IMR-90 (cell line): ENCODE measurements at regions not wholly inside any gene's neighbourhood (a gene's known extent, or its start where the extent isn't known, plus 50 kb on each side); places are given as distances from the start of the nearest gene placed in this dataset.

ENCODE experiments used
- ATAC-seq: fragments of 200-7000 bp; cut with Tn5 transposase; 2 replicates; pipeline ENCODE4 v1.9.1; 2020; ENCODE audit warnings: low read depth, mild to moderate bottlenecking, moderate library complexity
- BruUV-seq: library from RNA; stranded (reverse); fragments of 400-500 nt; replicated peaks from 2 replicates; lab custom pipeline; 2021; lab: Mats Ljungman, UMichigan
- CTCF ChIA-PET: fragments of 300-600 bp; formaldehyde crosslinking; extraction: SDS; loops from one replicate; lab custom pipeline; 2021; ENCODE audit warnings: antibody characterized with exemption; lab: Yijun Ruan, JAX
- POLR2A ChIA-PET: fragments of 300-600 bp; sonication (Branson Sonifier 250); formaldehyde crosslinking; loops from one replicate; lab custom pipeline; 2022; ENCODE audit warnings: antibody characterized with exemption; ENCODE audit not compliant: unreplicated experiment; lab: Charles Lee
- DNase-seq: peaks from one replicate; pipeline ENCODE4 v3.0.0; 2013
- H2AFZ ChIP-seq: replicated peaks from 2 replicates; pipeline ENCODE3; 2013; ENCODE audit warnings: low read length, mild to moderate bottlenecking; ENCODE audit not compliant: poor library complexity
- H2AK5ac ChIP-seq: 2 replicates; pipeline ENCODE4 v1.6.1; 2013; ENCODE audit warnings: low read depth, low read length, inconsistent platforms
- H2AK9ac ChIP-seq: replicated peaks from 2 replicates; pipeline ENCODE3; 2013; ENCODE audit warnings: mild to moderate bottlenecking, low read depth, low read length, moderate library complexity; ENCODE audit not compliant: poor library complexity
- H2BK120ac ChIP-seq: 2 replicates; pipeline ENCODE4 v1.6.1; 2013; ENCODE audit warnings: low read depth, low read length, inconsistent platforms
- H2BK15ac ChIP-seq: 3 replicates; pipeline ENCODE4 v1.6.1; 2013; ENCODE audit warnings: low read depth, low read length, inconsistent platforms
- H2BK20ac ChIP-seq: 2 replicates; pipeline ENCODE4 v1.6.1; 2013; ENCODE audit warnings: low read depth, mild to moderate bottlenecking, inconsistent platforms, low read length, moderate library complexity
- H2BK5ac ChIP-seq: 2 replicates; pipeline ENCODE4 v1.6.1; 2013; ENCODE audit warnings: mild to moderate bottlenecking, low read depth, low read length, inconsistent platforms; ENCODE audit not compliant: poor library complexity, severe bottlenecking
- H3K14ac ChIP-seq: replicated peaks from 2 replicates; pipeline ENCODE4 v1.6.1; 2013; ENCODE audit warnings: low read depth, low read length, inconsistent platforms
- H3K18ac ChIP-seq: 2 replicates; pipeline ENCODE4 v1.6.1; 2013; ENCODE audit warnings: low read depth, low read length, control low read depth
- H3K23ac ChIP-seq: 2 replicates; pipeline ENCODE4 v1.6.1; 2013; ENCODE audit warnings: low read depth, low read length, inconsistent platforms
- H3K27ac ChIP-seq: 2 replicates; pipeline ENCODE4 v1.5.1; 2013; ENCODE audit warnings: mild to moderate bottlenecking, control low read depth, low read length; ENCODE audit not compliant: insufficient read depth
- H3K27me3 ChIP-seq: 2 replicates; pipeline ENCODE4 v1.6.1; 2013; ENCODE audit warnings: low read length; ENCODE audit not compliant: control insufficient read depth, insufficient read depth
- H3K36me3 ChIP-seq: 2 replicates; pipeline ENCODE4 v1.6.1; 2013; ENCODE audit warnings: low read length, mixed read lengths; ENCODE audit not compliant: control insufficient read depth, insufficient read depth
- H3K4ac ChIP-seq: 2 replicates; pipeline ENCODE4 v1.6.1; 2013; ENCODE audit warnings: low read depth, low read length, inconsistent platforms
- H3K4me1 ChIP-seq: 2 replicates; pipeline ENCODE4 v1.6.1; 2013; ENCODE audit warnings: low read length, mixed read lengths; ENCODE audit not compliant: control insufficient read depth, insufficient read depth
- H3K4me2 ChIP-seq: 2 replicates; pipeline ENCODE4 v1.6.1; 2013; ENCODE audit warnings: low read depth, mild to moderate bottlenecking, control low read depth, low read length, moderate library complexity
- H3K4me3 ChIP-seq: 2 replicates; pipeline ENCODE4 v1.5.1; 2013; ENCODE audit warnings: low read depth, mild to moderate bottlenecking, control low read depth, low read length, moderate library complexity; ENCODE audit not compliant: insufficient read depth
- H3K56ac ChIP-seq: 2 replicates; pipeline ENCODE4 v1.6.1; 2013; ENCODE audit warnings: low read length, inconsistent platforms; ENCODE audit not compliant: insufficient read depth; ENCODE audit errors: extremely low read depth
- H3K79me1 ChIP-seq, 2 experiments: 2 replicates each; pipeline ENCODE4 v1.6.1; 2013; ENCODE audit warnings: low read length in 2 of 2, inconsistent platforms in 1 of 2, low read depth in 1 of 2
- H3K9ac ChIP-seq: 2 replicates; pipeline ENCODE4 v1.6.1; 2013; ENCODE audit warnings: low read depth, low read length, control low read depth
- H3K9me1 ChIP-seq: 2 replicates; pipeline ENCODE4 v1.6.1; 2013; ENCODE audit warnings: low read length, inconsistent platforms; ENCODE audit not compliant: insufficient read depth
- H3K9me3 ChIP-seq: 2 replicates; pipeline ENCODE4 v1.6.1; 2013; ENCODE audit warnings: low read length; ENCODE audit not compliant: control insufficient read depth, insufficient read depth
- H4K20me1 ChIP-seq: 2 replicates; pipeline ENCODE4 v1.6.1; 2013; ENCODE audit warnings: low read length, inconsistent platforms; ENCODE audit not compliant: insufficient read depth
- H4K5ac ChIP-seq: 2 replicates; pipeline ENCODE4 v1.6.1; 2013; ENCODE audit warnings: mild to moderate bottlenecking, low read depth, low read length, control low read depth
- H4K8ac ChIP-seq, 2 experiments: 2 replicates each; pipeline ENCODE4 v1.6.1; 2013; ENCODE audit warnings: low read depth in 2 of 2, low read length in 2 of 2, control low read depth in 1 of 2, inconsistent platforms in 1 of 2
- H4K91ac ChIP-seq: 2 replicates; pipeline ENCODE4 v1.6.1; 2013; ENCODE audit warnings: low read depth, low read length, inconsistent platforms; ENCODE audit not compliant: insufficient read depth
- BHLHE40 ChIP-seq: fragments of 150-350 bp; IDR thresholded peaks from 2 replicates; pipeline ENCODE4 v1.6.1; 2016; ENCODE audit warnings: mild to moderate bottlenecking, low read depth, low read length
- CHD1 ChIP-seq: IDR thresholded peaks from 2 replicates; pipeline ENCODE4 v1.6.1; 2012; ENCODE audit warnings: low read depth, low read length, improper control_type of control experiment
- FOS ChIP-seq: fragments of 150-350 bp; IDR thresholded peaks from 2 replicates; pipeline ENCODE4 v1.6.1; 2016; ENCODE audit warnings: low read depth, low read length
- MAFK ChIP-seq: IDR thresholded peaks from 2 replicates; pipeline ENCODE4 v1.6.1; 2012; ENCODE audit warnings: low read depth, low read length, improper control_type of control experiment
- MAZ ChIP-seq: IDR thresholded peaks from 2 replicates; pipeline ENCODE4 v1.6.1; 2012; ENCODE audit warnings: low read depth, mild to moderate bottlenecking, low read length, improper control_type of control experiment, moderate library complexity, borderline replicate concordance
- MXI1 ChIP-seq: IDR thresholded peaks from 2 replicates; pipeline ENCODE4 v1.6.1; 2012; ENCODE audit warnings: low read depth, mild to moderate bottlenecking, low read length, moderate library complexity, borderline replicate concordance
- RAD21 ChIP-seq: IDR thresholded peaks from 2 replicates; pipeline ENCODE4 v1.6.1; 2012; ENCODE audit warnings: low read length, improper control_type of control experiment
- USF2 ChIP-seq: fragments of 150-350 bp; IDR thresholded peaks from 2 replicates; pipeline ENCODE4 v1.6.1; 2017; ENCODE audit warnings: mild to moderate bottlenecking, antibody characterized with exemption, low read length, low read depth
- WGBS, 2 experiments: methylation state at CpG; one replicate each; pipeline versions ENCODE4 v1.1.5 to v1.1.7; 2013; ENCODE audit warnings: missing lambda C conversion rate in 2 of 2; ENCODE audit not compliant: insufficient read length in 1 of 2; ENCODE audit errors: extremely low coverage in 2 of 2; 5-methylcytosine and 5-hydroxymethylcytosine counted together
- dilution Hi-C: fragments of 300-500 bp; cut with HindIII; formaldehyde crosslinking; loops from one replicate; pipeline ENCODE4 v1.14.3; 2018; ENCODE audit warnings: low sequenced_read_pairs; ENCODE audit not compliant: unreplicated experiment
- in situ Hi-C: fragments of 300-500 bp; cut with MboI; formaldehyde crosslinking; loops from 3 replicates; pipeline ENCODE4 v1.14.3; 2019; ENCODE audit warnings: low sequenced_read_pairs, inconsistent platforms, mixed read lengths
- intact Hi-C: fragments of 100-400 bp; cut with micrococcal nuclease; formaldehyde crosslinking; loops from 2 replicates; pipeline ENCODE4 v1.10.0; 2022
- TF ChIP-seq, protein P1 (sequence below): conservative IDR thresholded peaks from 2 replicates; pipeline ENCODE4 v1.5.1; 2012; ENCODE audit warnings: mild to moderate bottlenecking, low read depth, low read length, improper control_type of control experiment

- TF ChIP-seq USF2 (no peak), MAZ (no peak), FOS (no peak), MAFK (no peak), BHLHE40 (no peak), MXI1 (no peak), RAD21 (no peak), CHD1 (no peak)
- TF ChIP-seq, protein P1, sequence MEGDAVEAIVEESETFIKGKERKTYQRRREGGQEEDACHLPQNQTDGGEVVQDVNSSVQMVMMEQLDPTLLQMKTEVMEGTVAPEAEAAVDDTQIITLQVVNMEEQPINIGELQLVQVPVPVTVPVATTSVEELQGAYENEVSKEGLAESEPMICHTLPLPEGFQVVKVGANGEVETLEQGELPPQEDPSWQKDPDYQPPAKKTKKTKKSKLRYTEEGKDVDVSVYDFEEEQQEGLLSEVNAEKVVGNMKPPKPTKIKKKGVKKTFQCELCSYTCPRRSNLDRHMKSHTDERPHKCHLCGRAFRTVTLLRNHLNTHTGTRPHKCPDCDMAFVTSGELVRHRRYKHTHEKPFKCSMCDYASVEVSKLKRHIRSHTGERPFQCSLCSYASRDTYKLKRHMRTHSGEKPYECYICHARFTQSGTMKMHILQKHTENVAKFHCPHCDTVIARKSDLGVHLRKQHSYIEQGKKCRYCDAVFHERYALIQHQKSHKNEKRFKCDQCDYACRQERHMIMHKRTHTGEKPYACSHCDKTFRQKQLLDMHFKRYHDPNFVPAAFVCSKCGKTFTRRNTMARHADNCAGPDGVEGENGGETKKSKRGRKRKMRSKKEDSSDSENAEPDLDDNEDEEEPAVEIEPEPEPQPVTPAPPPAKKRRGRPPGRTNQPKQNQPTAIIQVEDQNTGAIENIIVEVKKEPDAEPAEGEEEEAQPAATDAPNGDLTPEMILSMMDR, result no peak
- no peaks in the 10 kb centered on the region for H4K20me1 ChIP-seq
- DNase-seq (no peak), ATAC-seq (no peak)
- H3K14ac ChIP-seq, result no peak overlapping the region
- no peak overlapping the region for H2BK20ac ChIP-seq
- H3K4me1 ChIP-seq, result no peaks in the 10 kb centered on the region
- H2AFZ ChIP-seq, result no peak overlapping the region
- H4K5ac ChIP-seq, result no peak overlapping the region
- POLR2A ChIA-PET, result no interaction called here
- BruUV-seq, result no TSS peak
- dilution Hi-C loops, result no loop called here
- no peak overlapping the region for H2BK15ac ChIP-seq
- H3K23ac ChIP-seq, result no peak overlapping the region
- H3K36me3 ChIP-seq, result no peaks in the 10 kb centered on the region
- no peak overlapping the region for H3K9ac ChIP-seq
- WGBS, 2 experiments, result no CpG with 5 or more reads among the region's 2 CpGs
- no peak overlapping the region for H3K4me3 ChIP-seq
- no peaks in the 10 kb centered on the region for H3K9me3 ChIP-seq
- H4K8ac ChIP-seq, result no peak overlapping the region
- no peak overlapping the region for H4K91ac ChIP-seq
- no peaks in the 10 kb centered on the region for H3K27me3 ChIP-seq
- H2AK5ac ChIP-seq, result no peak overlapping the region
- H2AK9ac ChIP-seq, result no peak overlapping the region
- no peak overlapping the region for H2BK5ac ChIP-seq
- H3K56ac ChIP-seq, result no peak overlapping the region
- H3K27ac ChIP-seq, result no peak overlapping the region
- CTCF ChIA-PET, result no interaction called here
- no peaks in the 10 kb centered on the region for H3K9me1 ChIP-seq
- H3K18ac ChIP-seq, result no peak overlapping the region
- in situ Hi-C loops, result no loop called here
- no peak overlapping the region for H2BK120ac ChIP-seq
- intact Hi-C loops, result no loop called here
- H3K4ac ChIP-seq, result no peak overlapping the region
- H3K4me2 ChIP-seq, result no peak overlapping the region
- no peaks in the 10 kb centered on the region for H3K79me1 ChIP-seq
These were observed 854.8 kb upstream of the ARRDC3 start for GRCh38 chr5:92237896-92238295.
